Central memory CD8-positive, alpha-beta T cell (primary cell): ENCODE measurements at regions not wholly inside any gene's neighbourhood (a gene's known extent, or its start where the extent isn't known, plus 50 kb on each side); places are given as distances from the start of the nearest gene placed in this dataset.
"Not testable (repeated sequence)": the region's sequence is repeated elsewhere in the genome, so short reads cannot be mapped to it uniquely, and the experiment has no call there.

Experiments
- ATAC-seq: fragments of 150-1000 bp; cut with Tn5 transposase; replicated peaks from 2 replicates; pipeline ENCODE4 v1.10.0; 2022; ENCODE audit warnings: mild to moderate bottlenecking, moderate FRiP score, moderate number of reproducible peaks; ENCODE audit not compliant: poor library complexity, severe bottlenecking; ENCODE audit errors: extremely low read depth
- DNase-seq, 2 donors: peaks; one replicate each; pipeline ENCODE4 v3.0.0; 2021; ENCODE audit warnings: low spot score in 2 of 2
- H3K27ac Mint-ChIP-seq: one replicate; pipeline ENCODE4 v1.8.0; 2022; ENCODE audit warnings: low read depth, mild to moderate bottlenecking, moderate library complexity, mixed read lengths
- H3K27me3 Mint-ChIP-seq: one replicate; pipeline ENCODE4 v1.8.0; 2022; ENCODE audit warnings: mixed read lengths
- H3K36me3 Mint-ChIP-seq: one replicate; pipeline ENCODE4 v1.8.0; 2022; ENCODE audit warnings: mild to moderate bottlenecking, moderate library complexity, mixed read lengths; ENCODE audit not compliant: insufficient read depth
- H3K4me1 Mint-ChIP-seq: one replicate; pipeline ENCODE4 v1.8.0; 2022; ENCODE audit warnings: mixed read lengths
- H3K4me3 Mint-ChIP-seq: one replicate; pipeline ENCODE4 v1.8.0; 2022; ENCODE audit warnings: mild to moderate bottlenecking, moderate library complexity, mixed read lengths
- H3K9me3 Mint-ChIP-seq: one replicate; pipeline ENCODE4 v1.8.0; 2022; ENCODE audit warnings: mixed read lengths

DNA sequence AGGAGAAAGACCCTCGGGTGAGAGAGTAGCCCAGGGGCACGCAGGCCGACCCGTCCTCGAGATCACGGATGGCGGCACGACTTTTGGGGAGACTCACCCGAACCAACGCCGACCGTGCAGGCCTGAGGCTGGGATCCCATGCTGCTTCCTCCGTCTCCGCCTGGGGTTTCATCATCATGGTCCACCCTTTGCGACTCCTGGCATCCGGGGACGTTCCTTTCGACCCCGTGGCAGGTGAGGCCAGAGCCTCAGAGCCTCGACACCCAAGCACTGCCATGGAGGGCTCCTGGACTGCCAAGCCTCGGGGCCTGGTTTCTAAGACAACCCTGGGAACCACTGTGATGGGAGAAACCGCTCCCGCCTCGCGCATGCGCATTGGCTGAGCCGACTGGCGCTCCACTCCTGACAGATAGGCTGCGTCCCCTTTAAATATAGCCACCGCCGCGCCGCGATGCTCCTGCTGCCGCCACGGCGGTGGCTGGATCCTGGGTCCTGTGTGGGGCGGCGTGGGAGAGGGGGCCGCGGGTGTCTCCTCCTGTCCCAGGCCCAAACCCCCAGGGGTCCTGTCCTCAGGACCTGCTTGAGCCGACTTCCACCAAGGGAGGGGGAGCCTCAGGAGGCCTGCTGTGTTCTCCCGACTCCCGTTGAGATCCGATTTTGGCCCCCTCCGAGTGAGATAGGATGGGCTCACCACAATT is 481.6 kb downstream of the SPATA31A7 start:
- Mint-ChIP-seq H3K4me1 (no peaks in the 10 kb centered on the region), H3K27me3 (no peaks in the 10 kb centered on the region), H3K4me3 (no peak overlapping the region), H3K36me3 (peaks cover 3% of the 10 kb centered on the region), H3K27ac (no peak overlapping the region), H3K9me3 (peaks cover 29% of the 10 kb centered on the region)
- DNase-seq: no peak
- ATAC-seq: no peak

DNA sequence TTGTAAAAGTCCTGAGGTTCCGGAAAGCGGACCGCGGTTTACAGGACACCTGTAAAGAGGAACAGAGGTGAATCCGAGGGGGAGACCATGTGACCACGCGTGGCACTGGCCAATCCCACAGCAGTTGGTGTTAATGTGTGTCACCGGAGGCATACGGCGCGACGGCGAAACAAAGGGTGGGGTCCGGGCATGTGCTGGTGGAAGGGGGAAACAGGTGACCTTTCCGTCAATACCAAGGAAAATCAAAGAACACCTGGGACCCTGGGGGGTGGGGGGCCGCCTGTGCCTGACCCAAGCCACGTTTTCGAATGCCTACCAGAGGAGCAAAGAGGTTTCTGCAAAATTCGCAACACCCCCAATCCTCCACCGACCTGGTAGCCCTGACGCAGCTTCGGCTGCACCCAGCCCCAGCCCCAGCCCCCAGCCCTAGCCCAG is 482.3 kb downstream of the SPATA31A7 start:
- H3K4me1 Mint-ChIP-seq, H3K36me3 Mint-ChIP-seq, H3K27ac Mint-ChIP-seq, H3K4me3 Mint-ChIP-seq, H3K27me3 Mint-ChIP-seq, ATAC-seq: not testable (repeated sequence)
- peak in 1 of 2 donors; percentile 12 for DNase-seq
- peaks cover 29% of the 10 kb centered on the region for H3K9me3 Mint-ChIP-seq

DNA sequence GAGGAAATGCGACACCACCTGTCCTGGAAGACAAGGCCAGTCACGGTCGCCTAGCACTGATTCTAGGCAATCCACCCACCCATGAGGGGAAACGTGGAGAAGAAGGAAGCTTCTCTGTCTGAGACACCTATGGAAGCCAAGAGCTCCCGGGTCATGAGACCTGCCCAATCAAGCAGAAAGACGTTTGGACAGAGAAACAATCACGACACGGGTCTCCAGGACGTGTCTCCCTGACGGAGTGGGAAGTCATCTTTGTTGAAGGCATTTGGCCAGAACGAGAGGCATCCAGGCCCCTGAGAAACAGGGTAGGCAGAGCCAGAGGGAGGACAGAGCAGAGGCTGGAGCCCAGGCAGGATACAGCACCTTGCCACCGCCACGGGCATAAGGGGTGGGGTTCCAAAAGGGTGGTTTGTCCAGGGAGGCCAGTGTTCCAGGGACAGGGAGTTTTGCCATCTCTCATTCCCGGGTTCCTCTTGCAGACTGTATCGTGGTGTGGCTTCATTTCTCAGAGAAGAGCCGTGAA is 482.9 kb downstream of the SPATA31A7 start:
- H3K27ac Mint-ChIP-seq, H3K27me3 Mint-ChIP-seq, DNase-seq, ATAC-seq, H3K4me3 Mint-ChIP-seq, H3K4me1 Mint-ChIP-seq, H3K36me3 Mint-ChIP-seq: not testable (repeated sequence)
- peaks cover 29% of the 10 kb centered on the region for H3K9me3 Mint-ChIP-seq

DNA sequence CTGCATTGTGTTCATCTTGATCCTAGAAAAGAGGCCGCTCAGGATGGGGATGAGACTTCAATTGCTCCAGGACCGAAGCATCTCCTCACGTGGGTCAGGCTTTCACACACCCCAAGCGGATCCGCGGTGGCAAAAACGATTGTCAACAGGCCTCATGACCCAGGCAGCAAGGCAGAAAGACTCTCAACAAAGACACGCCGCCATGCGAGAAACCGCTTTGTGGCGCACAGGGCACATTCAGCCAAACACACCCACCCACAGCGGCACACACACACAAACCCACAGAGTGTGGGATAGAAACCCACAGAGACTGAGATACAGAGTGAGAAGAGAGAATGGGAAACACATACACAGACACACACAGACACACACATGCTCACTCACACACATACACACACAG is 483.4 kb downstream of the SPATA31A7 start:
- H3K4me1 Mint-ChIP-seq: no peaks in the 10 kb centered on the region
- H3K27ac Mint-ChIP-seq: no peak overlapping the region
- peaks cover 3% of the 10 kb centered on the region for H3K36me3 Mint-ChIP-seq
- peaks cover 29% of the 10 kb centered on the region for H3K9me3 Mint-ChIP-seq
- H3K27me3 Mint-ChIP-seq: no peaks in the 10 kb centered on the region
- ATAC-seq: no peak
- no peak overlapping the region for H3K4me3 Mint-ChIP-seq
- DNase-seq: no peak

DNA sequence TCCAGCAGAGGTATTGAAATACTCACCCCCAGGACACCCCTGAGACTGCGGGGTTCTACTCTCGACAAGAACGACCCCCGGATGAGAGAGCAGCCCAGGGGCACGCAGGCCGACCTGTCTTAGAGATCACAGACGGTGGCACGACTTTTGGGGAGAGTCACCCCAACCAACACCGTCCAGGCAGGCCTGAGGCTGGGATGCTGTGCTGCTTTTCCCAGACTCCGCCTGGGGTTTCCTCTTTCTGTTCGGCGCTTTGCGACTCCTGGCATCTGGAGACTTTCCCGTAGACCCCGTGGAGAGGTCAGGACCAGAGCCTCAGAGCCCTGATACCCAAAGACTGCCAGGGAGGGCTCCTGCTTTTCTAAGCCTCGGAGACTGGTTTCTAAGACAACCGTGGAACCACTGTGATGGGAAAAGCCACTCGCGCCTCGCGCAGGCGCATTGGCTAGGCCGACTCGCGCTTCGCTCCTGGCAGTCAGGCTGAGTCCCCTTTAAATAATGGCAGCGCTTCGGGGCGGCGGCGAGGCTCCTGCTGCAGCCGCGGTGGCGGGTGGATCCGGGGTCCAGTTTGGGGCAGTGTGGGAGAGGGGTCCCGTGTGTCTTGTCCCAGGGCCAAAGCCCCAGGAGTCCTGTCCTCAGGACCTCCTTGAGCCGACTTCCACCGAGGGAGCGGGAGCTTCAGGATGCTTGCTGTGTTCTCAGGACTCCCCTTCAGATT is 484.0 kb downstream of the SPATA31A7 start:
- H3K27me3 Mint-ChIP-seq: no peaks in the 10 kb centered on the region
- H3K4me3 Mint-ChIP-seq: no peak overlapping the region
- H3K9me3 Mint-ChIP-seq: peaks cover 27% of the 10 kb centered on the region
- no peak for ATAC-seq
- peaks cover 3% of the 10 kb centered on the region for H3K36me3 Mint-ChIP-seq
- no peaks in the 10 kb centered on the region for H3K4me1 Mint-ChIP-seq
- no peak for DNase-seq
- no peak overlapping the region for H3K27ac Mint-ChIP-seq

DNA sequence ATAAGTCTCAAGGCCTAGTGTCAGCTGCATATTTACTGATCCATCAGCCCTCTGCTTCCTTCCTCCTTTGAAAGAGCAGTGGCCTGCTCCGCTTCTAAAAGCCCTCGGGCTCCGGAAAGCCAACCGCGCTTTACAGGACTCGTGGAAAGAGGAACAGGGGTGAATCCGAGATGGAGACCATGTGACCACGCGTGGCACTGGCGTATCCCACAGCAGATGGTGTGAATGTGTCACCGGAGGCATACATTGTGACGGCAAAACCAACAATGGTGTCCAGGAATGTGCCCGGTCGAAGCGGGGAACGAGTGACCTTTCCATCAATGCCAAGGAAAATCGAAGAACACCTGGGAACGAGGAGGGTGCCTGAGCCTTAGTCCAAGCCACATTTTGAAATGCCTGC is 484.6 kb downstream of the SPATA31A7 start:
- H3K4me1 Mint-ChIP-seq: no peaks in the 10 kb centered on the region
- no peak overlapping the region for H3K4me3 Mint-ChIP-seq
- no peaks in the 10 kb centered on the region for H3K27me3 Mint-ChIP-seq
- H3K9me3 Mint-ChIP-seq: peaks cover 22% of the 10 kb centered on the region
- DNase-seq: no peak
- H3K27ac Mint-ChIP-seq: no peak overlapping the region
- no peak for ATAC-seq
- H3K36me3 Mint-ChIP-seq: peaks cover 3% of the 10 kb centered on the region

DNA sequence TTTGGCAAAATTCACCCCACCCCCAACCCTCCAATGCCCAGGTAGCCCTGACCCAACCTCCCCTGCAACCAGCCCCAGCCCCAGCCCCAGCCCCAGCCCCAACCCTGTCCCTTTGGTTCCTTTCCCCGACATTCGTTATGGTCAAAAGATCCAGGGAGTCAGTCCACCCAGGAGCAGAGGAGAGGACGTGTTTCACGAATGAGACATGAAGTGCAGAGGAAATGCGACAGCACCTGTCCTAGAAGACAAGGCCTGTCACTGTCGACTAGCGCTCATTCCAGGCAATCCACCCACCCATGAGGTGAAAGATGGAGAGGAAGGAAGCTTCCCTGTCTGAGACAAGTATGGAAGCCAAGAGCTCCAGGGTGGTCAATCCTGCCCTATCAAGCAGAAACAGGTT is 485.0 kb downstream of the SPATA31A7 start:
- no peaks in the 10 kb centered on the region for H3K27me3 Mint-ChIP-seq
- no peak overlapping the region for H3K4me3 Mint-ChIP-seq
- ATAC-seq (no peak), DNase-seq (no peak)
- peaks cover 18% of the 10 kb centered on the region for H3K9me3 Mint-ChIP-seq
- H3K36me3 Mint-ChIP-seq: peaks cover 3% of the 10 kb centered on the region
- no peak overlapping the region for H3K27ac Mint-ChIP-seq
- no peaks in the 10 kb centered on the region for H3K4me1 Mint-ChIP-seq
